Small intestine (tissue), 7 donors: ENCODE measurements at regions not wholly inside any gene's neighbourhood (a gene's known extent, or its start where the extent isn't known, plus 50 kb on each side); places are given as distances from the start of the nearest gene placed in this dataset.
"Not testable (repeated sequence)": the region's sequence is repeated elsewhere in the genome, so short reads cannot be mapped to it uniquely, and the experiment has no call there.

Experiments used
- DNase-seq, 2 donors: peaks; one replicate each; pipeline versions ENCODE4 v3.0.0 to v3.0.0-alpha.2; 2013
- FAIRE-seq: peaks from 2 replicates; lab custom pipeline; 2012; peaks lifted over from hg19 to GRCh38; lab: Jason Lieb, UNC
- H3K27ac ChIP-seq, 3 donors: one replicate each; pipeline ENCODE4 v1.5.1; 2013; ENCODE audit warnings: low read length in 2 of 3, mild to moderate bottlenecking in 2 of 3, control low read depth in 1 of 3, inconsistent platforms in 1 of 3, low read depth in 1 of 3, moderate library complexity in 1 of 3
- H3K27me3 ChIP-seq, 3 donors: one replicate each; pipeline ENCODE4 v1.6.1; 2013; ENCODE audit warnings: low read length in 3 of 3, inconsistent platforms in 1 of 3; ENCODE audit not compliant: control insufficient read depth in 3 of 3, insufficient read depth in 3 of 3
- H3K36me3 ChIP-seq, 3 donors: one replicate each; pipeline ENCODE4 v1.6.1; 2013; ENCODE audit warnings: low read length in 3 of 3, inconsistent platforms in 1 of 3, low read depth in 1 of 3, mild to moderate bottlenecking in 1 of 3, moderate library complexity in 1 of 3; ENCODE audit not compliant: control insufficient read depth in 3 of 3, insufficient read depth in 2 of 3
- H3K4me1 ChIP-seq, 3 donors: one replicate each; pipeline ENCODE4 v1.6.1; 2013; ENCODE audit warnings: low read length in 2 of 3, inconsistent platforms in 1 of 3, low read depth in 1 of 3, mild to moderate bottlenecking in 1 of 3, moderate library complexity in 1 of 3; ENCODE audit not compliant: control insufficient read depth in 3 of 3, insufficient read depth in 2 of 3
- H3K4me3 ChIP-seq, 3 donors: one replicate each; pipeline ENCODE4 v1.5.1; 2013; ENCODE audit warnings: low read length in 3 of 3, control low read depth in 1 of 3, inconsistent platforms in 1 of 3, low read depth in 1 of 3, mild to moderate bottlenecking in 1 of 3, moderate library complexity in 1 of 3
- H3K9me3 ChIP-seq, 2 donors: one replicate each; pipeline ENCODE4 v1.6.1; 2013; ENCODE audit warnings: low read depth in 1 of 2, low read length in 1 of 2; ENCODE audit not compliant: control insufficient read depth in 2 of 2, insufficient read depth in 1 of 2
- WGBS, 3 donors: extraction: QIAGEN DNeasy Blood & Tissue Kit; methylation state at CpG; one replicate each; pipeline ENCODE4 v1.1.7; 2013; 5-methylcytosine and 5-hydroxymethylcytosine counted together
- donor health status: healthy with polysubstance abuse.
- donor health status: control.
- donor health status: control.
- donor health status: Bipolar disorder and iron deficiency.
- donor health status: healthy.

DNA sequence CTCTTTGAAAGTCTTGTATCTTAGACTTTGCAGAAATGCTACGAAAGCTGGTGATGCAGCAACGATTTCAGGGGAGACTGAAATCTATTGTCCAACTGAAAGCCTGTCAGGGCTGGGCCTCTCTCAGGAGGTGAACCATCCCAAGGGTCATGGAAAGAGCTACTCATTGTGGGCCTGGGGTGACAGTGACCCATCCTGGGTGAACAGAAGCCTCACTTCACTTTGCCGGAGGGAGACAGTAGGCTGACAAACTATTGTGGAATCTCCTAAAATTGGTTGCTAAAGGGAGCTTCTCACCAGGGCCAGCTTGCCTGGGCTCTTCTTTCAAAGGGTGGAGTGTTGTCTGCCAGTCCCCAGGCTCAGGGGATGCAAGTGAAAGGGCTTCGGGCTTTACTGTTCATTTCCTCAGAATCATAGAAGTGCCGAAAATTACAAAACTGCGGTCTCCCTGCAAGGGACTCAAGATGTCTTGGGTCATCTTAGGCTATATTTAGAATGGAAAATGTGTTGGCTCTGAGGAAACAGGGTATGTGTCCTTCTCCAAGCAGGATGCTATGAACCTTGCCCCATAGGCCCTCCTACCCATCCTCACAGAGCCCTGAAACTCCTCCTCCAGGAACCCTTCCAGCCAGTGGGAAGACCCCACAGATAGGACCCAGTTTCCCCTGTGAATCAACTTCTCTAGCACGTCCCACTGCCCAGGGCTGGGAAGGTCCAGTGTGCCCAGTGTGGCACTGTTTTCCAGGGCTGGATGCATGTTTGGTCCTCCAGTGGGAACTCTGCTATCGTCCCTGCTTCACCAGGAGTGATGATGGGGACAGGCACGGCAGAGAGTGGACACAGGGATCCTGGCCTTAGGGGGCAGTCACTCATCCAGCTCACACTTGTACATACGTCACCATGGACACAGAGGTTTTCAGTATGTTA lies 173.4 kb upstream of the PLGLB2 start:
- H3K27ac ChIP-seq, H3K4me1 ChIP-seq, H3K36me3 ChIP-seq, H3K4me3 ChIP-seq, H3K9me3 ChIP-seq, FAIRE-seq, DNase-seq, H3K27me3 ChIP-seq: not testable (repeated sequence)
- 79 to 92% (median 85%) methylated on average over 4 to 5 of the region's 10 CpGs for WGBS, 3 donors

DNA sequence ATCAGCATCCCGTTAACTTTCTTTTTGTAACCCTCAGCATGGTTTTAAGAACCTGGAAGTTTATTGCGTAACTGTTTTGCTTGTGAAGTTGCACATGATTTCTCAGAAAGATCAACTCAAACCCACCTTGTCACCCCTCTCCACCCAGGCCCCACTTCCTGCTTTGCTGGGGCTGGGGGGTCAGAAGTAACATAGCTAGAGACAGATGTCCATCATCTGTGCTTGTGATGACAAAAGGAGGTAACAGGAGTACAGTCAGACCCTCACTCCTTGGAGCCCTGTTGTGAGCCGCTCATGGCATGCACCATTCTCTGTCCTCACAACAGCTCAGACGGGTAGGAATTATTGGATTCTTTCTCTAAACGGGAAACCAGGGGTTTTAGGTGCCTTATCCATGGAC lies 172.7 kb upstream of the PLGLB2 start:
- FAIRE-seq, DNase-seq, H3K4me1 ChIP-seq, H3K27ac ChIP-seq, H3K4me3 ChIP-seq, H3K27me3 ChIP-seq, H3K36me3 ChIP-seq, H3K9me3 ChIP-seq: not testable (repeated sequence)
- 58 to 81% (median 71%) methylated on average over 4 of the region's 5 CpGs for WGBS, 3 donors

GRCh38 chr2:87577358-87577757 lies 170.5 kb upstream of the PLGLB2 start:
- no CpG with 5 or more reads among the region's 2 CpGs for WGBS, 3 donors

DNA sequence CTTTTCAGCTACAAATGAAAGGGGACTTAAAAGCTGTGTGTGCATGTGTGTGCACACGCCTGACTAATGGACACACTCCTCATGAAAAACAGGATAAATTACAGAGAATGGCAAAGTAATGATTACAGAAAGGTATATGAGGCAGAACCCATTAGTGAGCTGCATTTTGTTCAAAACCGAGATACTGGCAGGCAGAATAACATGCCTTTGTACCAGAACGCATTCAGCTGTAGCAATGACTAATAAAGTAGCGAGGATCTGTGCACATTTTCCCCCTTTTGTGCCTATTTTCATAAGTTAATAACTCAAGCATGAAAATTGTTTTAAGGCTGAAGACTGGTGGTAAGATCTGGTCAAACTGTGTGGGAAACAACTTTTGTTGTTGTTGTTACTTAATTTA lies 165.7 kb upstream of the PLGLB2 start:
- not testable (repeated sequence) for H3K4me3 ChIP-seq, H3K27ac ChIP-seq, FAIRE-seq, H3K4me1 ChIP-seq, H3K36me3 ChIP-seq, H3K27me3 ChIP-seq, DNase-seq, H3K9me3 ChIP-seq
- no CpG with 5 or more reads among the region's 4 CpGs for WGBS, 3 donors

More at GRCh38 chr2:87577358-87577757, 170.5 kb upstream of the PLGLB2 start:
- H3K4me1 ChIP-seq, FAIRE-seq, H3K36me3 ChIP-seq, H3K27ac ChIP-seq, H3K27me3 ChIP-seq, H3K4me3 ChIP-seq, H3K9me3 ChIP-seq, DNase-seq: not testable (repeated sequence)

DNA sequence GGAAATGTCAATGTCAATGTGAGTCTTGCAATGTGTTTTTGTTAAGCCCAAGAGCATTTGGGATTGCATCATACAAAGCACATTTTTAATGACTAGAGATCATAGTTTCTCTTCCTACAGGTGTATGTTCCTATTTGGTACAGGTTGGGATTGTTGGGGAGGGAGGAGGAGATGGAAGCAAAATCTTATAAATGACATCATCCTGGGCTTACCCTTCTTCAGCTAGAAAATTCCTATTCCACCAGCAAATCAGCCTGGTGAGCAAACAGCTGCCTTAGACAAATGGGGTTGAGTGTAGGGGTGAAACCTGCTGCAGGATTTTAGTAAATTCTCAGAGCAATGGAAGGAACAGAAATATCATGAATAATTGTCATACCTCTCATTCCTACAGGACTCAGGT lies 165.3 kb upstream of the PLGLB2 start:
- not testable (repeated sequence) for DNase-seq, H3K4me3 ChIP-seq, FAIRE-seq, H3K36me3 ChIP-seq, H3K27me3 ChIP-seq, H3K27ac ChIP-seq, H3K4me1 ChIP-seq, H3K9me3 ChIP-seq

DNA sequence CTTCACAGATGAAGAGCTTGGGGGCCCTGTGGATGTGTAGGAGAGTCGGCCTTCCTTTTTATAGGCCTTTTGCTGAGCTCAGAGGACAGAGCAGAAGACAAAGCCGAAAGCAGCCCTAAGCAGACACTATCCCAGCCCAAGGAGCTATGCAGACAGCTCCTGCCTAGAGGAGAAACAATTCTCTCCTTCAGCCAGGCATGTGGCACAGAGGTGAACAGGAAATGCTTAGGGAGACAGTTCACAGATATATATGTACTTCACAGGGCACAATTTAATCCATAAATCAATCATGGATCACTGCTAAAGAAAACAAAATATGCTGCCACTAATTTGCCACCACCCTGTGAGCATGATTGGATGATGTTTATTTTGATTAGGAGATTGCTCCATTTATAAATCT lies 164.5 kb upstream of the PLGLB2 start:
- DNase-seq, H3K27ac ChIP-seq, H3K4me3 ChIP-seq, H3K9me3 ChIP-seq, H3K36me3 ChIP-seq, H3K4me1 ChIP-seq, H3K27me3 ChIP-seq, FAIRE-seq: not testable (repeated sequence)
- 88 to 93% (median 93%) methylated on average over 2 of the region's 2 CpGs for WGBS, 3 donors

GRCh38 chr2:87583803-87584202 lies 164.1 kb upstream of the PLGLB2 start:
- not testable (repeated sequence) for H3K4me1 ChIP-seq, DNase-seq, H3K36me3 ChIP-seq, FAIRE-seq, H3K9me3 ChIP-seq, H3K4me3 ChIP-seq, H3K27me3 ChIP-seq, H3K27ac ChIP-seq
- 28 to 48% (median 39%) methylated on average over 7 to 13 of the region's 15 CpGs for WGBS, 3 donors

GRCh38 chr2:87584268-87584906 lies 163.5 kb upstream of the PLGLB2 start:
- not testable (repeated sequence) for H3K27ac ChIP-seq, H3K9me3 ChIP-seq, H3K4me3 ChIP-seq, H3K27me3 ChIP-seq, FAIRE-seq, H3K4me1 ChIP-seq, H3K36me3 ChIP-seq
- DNase-seq, result peak; percentile 0 to 33
- 14 to 24% (median 19%) methylated on average over 30 to 32 of the region's 35 CpGs for WGBS, 3 donors
